ENCODE measurements at regions not wholly inside any gene's neighbourhood (a gene's known extent, or its start where the extent isn't known, plus 50 kb on each side); places are given as distances from the start of the nearest gene placed in this dataset.

DNA sequence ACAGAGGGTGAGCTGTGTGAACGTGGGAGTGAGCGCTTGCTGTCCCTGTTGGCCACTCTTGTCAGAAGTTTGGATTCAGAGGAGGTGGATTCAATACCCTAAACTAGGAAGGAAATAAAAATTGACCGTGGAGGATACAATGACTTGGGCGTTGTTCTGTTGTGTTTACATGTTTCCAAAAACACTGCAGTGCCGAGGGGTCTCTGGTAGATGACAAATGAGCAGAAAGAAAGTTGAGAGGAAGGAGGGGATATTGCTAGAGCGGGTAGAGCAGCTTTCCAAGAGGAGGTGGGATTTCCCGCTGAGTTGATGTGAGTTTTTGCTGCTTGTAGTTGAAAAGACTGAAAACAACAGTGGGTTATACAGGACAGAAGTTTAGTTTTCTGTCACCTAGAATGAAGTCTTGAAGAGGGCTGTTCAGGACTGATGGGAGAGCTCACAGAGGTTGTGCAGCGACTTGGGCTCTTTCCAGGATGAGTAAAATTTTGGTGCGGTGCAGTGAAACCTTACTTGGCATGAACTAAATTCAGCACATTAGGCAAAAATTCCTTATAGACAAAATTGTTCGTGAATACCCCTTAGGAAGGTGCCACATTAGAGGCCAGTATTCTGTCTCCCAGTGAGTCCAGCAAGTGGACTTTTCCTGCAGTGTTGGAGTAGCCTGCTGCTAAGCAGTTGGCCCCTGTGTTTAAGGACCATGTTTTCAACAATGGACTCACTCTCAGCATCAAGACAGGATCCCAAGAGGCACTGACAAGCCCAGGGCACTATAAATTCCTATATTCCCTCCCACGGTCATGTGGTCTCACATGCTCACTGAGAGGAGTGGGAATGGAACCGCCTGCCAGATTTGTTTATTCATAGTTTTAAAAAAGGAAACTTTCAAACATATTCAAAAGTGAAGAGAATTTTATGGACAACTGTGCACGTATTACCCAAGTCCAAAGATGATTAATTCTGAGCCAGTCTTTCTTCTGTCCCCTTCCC is 435.0 kb upstream of the C2CD4B start:
- Histone ChIP-seq H2AFZ (ENCODE audit: low read length) (no peak overlapping the region), H3K27ac (replicated peaks; ENCODE audit: low read length) (no peak overlapping the region), H3K9ac (ENCODE audit: low read depth, low read length, poor library complexity) (no peak overlapping the region), H3K9me3 (replicated peaks in 1 of 2; ENCODE audit: control insufficient read depth in 2 of 2, insufficient read depth in 1 of 2, low read depth in 1 of 2, low read length in 2 of 2) (no peaks in the 10 kb centered on the region), H3K23ac (ENCODE audit: low read depth, low read length, poor library complexity) (no peak overlapping the region), H3K27me3 (ENCODE audit: control insufficient read depth in 3 of 3, insufficient read depth in 3 of 3, low read depth in 1 of 3, low read length in 3 of 3) (no peaks in the 10 kb centered on the region), H2BK120ac (ENCODE audit: low read depth, low read length) (no peak overlapping the region), H3K4me2 (ENCODE audit: insufficient read depth, low read length, poor library complexity, severe bottlenecking) (no peak overlapping the region), H2AK5ac (ENCODE audit: low read depth, low read length) (no peak overlapping the region), H3K4ac (ENCODE audit: low read length) (no peak overlapping the region), H2BK5ac (ENCODE audit: low read length) (no peak overlapping the region), H3K18ac (ENCODE audit: low read length) (no peak overlapping the region), H3K4me3 (ENCODE audit: low read length in 2 of 2) (no peak overlapping the region), H3K79me1 (ENCODE audit: low read depth, low read length) (no peaks in the 10 kb centered on the region), H3K4me1 (ENCODE audit: control insufficient read depth in 2 of 2, insufficient read depth in 1 of 2, low read depth in 1 of 2, low read length in 2 of 2) (peaks cover 0 to 8% of the 10 kb centered on the region in 2 donors), H3K14ac (ENCODE audit: low read length) (no peak overlapping the region), H3K36me3 (replicated peaks in 1 of 2; ENCODE audit: control insufficient read depth in 2 of 2, insufficient read depth in 2 of 2, low read length in 2 of 2) (no peaks in the 10 kb centered on the region), H4K91ac (ENCODE audit: low read depth, low read length, poor library complexity) (no peak overlapping the region), H2BK15ac (ENCODE audit: low read length) (no peak overlapping the region), H4K8ac (ENCODE audit: low read depth, low read length) (no peak overlapping the region), H2BK12ac (ENCODE audit: low read length) (no peak overlapping the region)
- no peak for DNase-seq (ENCODE audit: low spot score)
- no CpG with 5 or more reads among the region's 13 CpGs for WGBS, 2 donors (ENCODE audit: extremely low coverage in 2 of 2, insufficient read length in 2 of 2, insufficient replicate concordance in 1 of 2)

DNA sequence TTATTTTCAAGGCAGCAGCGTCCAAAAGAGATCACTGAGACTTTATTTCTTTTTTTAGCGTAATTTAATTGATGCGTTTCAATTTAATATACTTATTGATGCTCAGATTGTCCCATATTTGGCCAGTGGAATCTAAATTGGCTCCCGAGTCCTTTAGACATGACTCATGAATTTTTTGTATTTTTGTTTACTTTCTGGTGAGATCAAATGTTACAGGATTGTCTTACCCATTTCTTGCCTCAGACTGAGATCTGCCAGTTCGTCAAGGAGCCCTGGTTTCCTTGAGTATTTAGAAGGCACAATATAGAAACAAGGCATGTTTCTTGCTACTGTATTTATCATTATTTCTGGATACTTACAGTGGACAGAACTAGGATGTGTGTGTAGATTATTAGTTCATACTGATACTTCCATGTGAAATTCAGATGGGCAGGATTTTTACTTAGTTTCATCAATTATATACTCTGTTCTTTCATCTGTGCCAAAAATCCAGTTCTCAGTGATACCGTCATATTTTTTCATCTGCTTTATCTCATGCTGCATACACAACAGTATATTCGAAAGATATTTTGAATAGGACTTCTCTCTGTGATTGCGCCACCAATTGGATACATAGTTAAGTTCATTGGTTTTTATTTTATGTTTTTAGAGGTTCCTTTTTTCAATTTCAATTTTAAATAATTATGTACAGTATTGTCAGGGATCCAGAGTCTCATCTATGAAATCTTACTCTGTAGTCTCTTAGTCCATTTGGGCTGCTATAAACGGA is 436.9 kb upstream of the C2CD4B start:
- H3K36me3 ChIP-seq (replicated peaks in 1 of 2; ENCODE audit: control insufficient read depth in 2 of 2, insufficient read depth in 2 of 2, low read length in 2 of 2) = no peaks in the 10 kb centered on the region
- no peak overlapping the region for H2BK5ac ChIP-seq (ENCODE audit: low read length)
- H2BK12ac ChIP-seq (ENCODE audit: low read length) = no peak overlapping the region
- no peaks in the 10 kb centered on the region for H3K79me1 ChIP-seq (ENCODE audit: low read depth, low read length)
- no peak overlapping the region for H2AFZ ChIP-seq (ENCODE audit: low read length)
- H3K18ac ChIP-seq (ENCODE audit: low read length) = no peak overlapping the region
- no peaks in the 10 kb centered on the region for H3K27me3 ChIP-seq (ENCODE audit: control insufficient read depth in 3 of 3, insufficient read depth in 3 of 3, low read depth in 1 of 3, low read length in 3 of 3)
- H3K9me3 ChIP-seq (replicated peaks in 1 of 2; ENCODE audit: control insufficient read depth in 2 of 2, insufficient read depth in 1 of 2, low read depth in 1 of 2, low read length in 2 of 2) = no peaks in the 10 kb centered on the region
- no peak overlapping the region for H2AK5ac ChIP-seq (ENCODE audit: low read depth, low read length)
- no CpG with 5 or more reads among the region's 9 CpGs for WGBS, 2 donors (ENCODE audit: extremely low coverage in 2 of 2, insufficient read length in 2 of 2, insufficient replicate concordance in 1 of 2)
- no peak for DNase-seq (ENCODE audit: low spot score)
- H3K4me1 ChIP-seq (ENCODE audit: control insufficient read depth in 2 of 2, insufficient read depth in 1 of 2, low read depth in 1 of 2, low read length in 2 of 2) = peaks cover 0 to 8% of the 10 kb centered on the region in 2 donors
- H2BK120ac ChIP-seq (ENCODE audit: low read depth, low read length) = no peak overlapping the region
- H3K23ac ChIP-seq (ENCODE audit: low read depth, low read length, poor library complexity) = no peak overlapping the region
- H2BK15ac ChIP-seq (ENCODE audit: low read length) = no peak overlapping the region
- H3K4me2 ChIP-seq (ENCODE audit: insufficient read depth, low read length, poor library complexity, severe bottlenecking) = no peak overlapping the region
- no peak overlapping the region for H3K9ac ChIP-seq (ENCODE audit: low read depth, low read length, poor library complexity)
- H3K27ac ChIP-seq (replicated peaks; ENCODE audit: low read length) = no peak overlapping the region
- H4K8ac ChIP-seq (ENCODE audit: low read depth, low read length) = no peak overlapping the region
- no peak overlapping the region for H4K91ac ChIP-seq (ENCODE audit: low read depth, low read length, poor library complexity)
- H3K4ac ChIP-seq (ENCODE audit: low read length) = no peak overlapping the region
- H3K4me3 ChIP-seq (ENCODE audit: low read length in 2 of 2) = no peak overlapping the region
- H3K14ac ChIP-seq (ENCODE audit: low read length) = no peak overlapping the region

DNA sequence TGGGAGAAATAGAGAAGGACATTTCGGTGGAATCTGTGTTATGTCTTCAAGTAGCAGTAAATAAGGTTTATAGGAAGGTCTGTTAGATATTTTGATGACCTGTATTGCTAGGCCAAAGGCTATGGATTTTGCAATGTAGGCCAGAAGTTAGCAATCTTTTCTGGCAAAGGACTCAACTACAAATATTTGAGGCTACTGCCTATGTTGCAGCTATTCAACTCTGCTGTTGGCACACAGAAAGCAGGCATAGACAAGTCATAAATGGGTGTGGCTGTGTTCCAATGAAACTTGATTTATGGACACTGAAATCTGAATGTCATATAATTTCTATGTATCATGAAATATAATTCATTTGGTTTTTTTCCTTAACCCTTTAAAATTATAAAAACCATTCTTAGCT is 438.7 kb upstream of the C2CD4B start:
- no peaks in the 10 kb centered on the region for H3K79me1 ChIP-seq (ENCODE audit: low read depth, low read length)
- H2AK5ac ChIP-seq (ENCODE audit: low read depth, low read length) = no peak overlapping the region
- no peak overlapping the region for H2BK12ac ChIP-seq (ENCODE audit: low read length)
- no peak overlapping the region for H2BK15ac ChIP-seq (ENCODE audit: low read length)
- DNase-seq (ENCODE audit: low spot score) = no peak
- no peak overlapping the region for H2BK120ac ChIP-seq (ENCODE audit: low read depth, low read length)
- H3K9me3 ChIP-seq (replicated peaks in 1 of 2; ENCODE audit: control insufficient read depth in 2 of 2, insufficient read depth in 1 of 2, low read depth in 1 of 2, low read length in 2 of 2) = no peaks in the 10 kb centered on the region
- no peak overlapping the region for H2BK5ac ChIP-seq (ENCODE audit: low read length)
- no peak overlapping the region for H3K9ac ChIP-seq (ENCODE audit: low read depth, low read length, poor library complexity)
- WGBS, 2 donors (ENCODE audit: extremely low coverage in 2 of 2, insufficient read length in 2 of 2, insufficient replicate concordance in 1 of 2) = no CpG with 5 or more reads among the region's 1 CpG
- H3K27ac ChIP-seq (replicated peaks; ENCODE audit: low read length) = no peak overlapping the region
- H3K4me1 ChIP-seq (ENCODE audit: control insufficient read depth in 2 of 2, insufficient read depth in 1 of 2, low read depth in 1 of 2, low read length in 2 of 2) = peaks cover 0 to 8% of the 10 kb centered on the region in 2 donors
- no peak overlapping the region for H3K14ac ChIP-seq (ENCODE audit: low read length)
- no peaks in the 10 kb centered on the region for H3K36me3 ChIP-seq (replicated peaks in 1 of 2; ENCODE audit: control insufficient read depth in 2 of 2, insufficient read depth in 2 of 2, low read length in 2 of 2)
- H4K91ac ChIP-seq (ENCODE audit: low read depth, low read length, poor library complexity) = no peak overlapping the region
- H3K4me2 ChIP-seq (ENCODE audit: insufficient read depth, low read length, poor library complexity, severe bottlenecking) = no peak overlapping the region
- H3K27me3 ChIP-seq (ENCODE audit: control insufficient read depth in 3 of 3, insufficient read depth in 3 of 3, low read depth in 1 of 3, low read length in 3 of 3) = no peaks in the 10 kb centered on the region
- no peak overlapping the region for H3K4ac ChIP-seq (ENCODE audit: low read length)
- H3K18ac ChIP-seq (ENCODE audit: low read length) = no peak overlapping the region
- no peak overlapping the region for H3K4me3 ChIP-seq (ENCODE audit: low read length in 2 of 2)
- no peak overlapping the region for H2AFZ ChIP-seq (ENCODE audit: low read length)
- no peak overlapping the region for H3K23ac ChIP-seq (ENCODE audit: low read depth, low read length, poor library complexity)
- no peak overlapping the region for H4K8ac ChIP-seq (ENCODE audit: low read depth, low read length)

DNA sequence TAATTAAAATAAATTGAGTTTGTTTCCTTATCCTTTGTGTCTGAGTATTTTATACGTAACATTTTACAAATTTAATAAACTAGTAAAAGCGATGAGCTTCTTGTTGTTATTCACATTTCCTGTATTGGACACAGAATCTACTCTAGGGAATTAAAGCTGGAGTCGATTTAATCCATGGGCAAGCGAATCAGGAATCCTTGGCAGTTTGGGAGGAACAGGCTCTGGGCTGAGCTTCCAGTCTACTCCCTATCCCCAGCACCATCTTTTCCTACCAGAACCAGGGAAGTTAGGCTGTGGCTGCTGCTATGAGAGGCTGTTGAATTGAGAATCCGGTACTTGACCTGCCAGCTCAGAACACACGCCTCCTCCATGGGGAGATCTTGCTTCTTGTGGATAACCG is 437.3 kb upstream of the TPM1 start:
- WGBS, 2 donors (ENCODE audit: extremely low coverage in 2 of 2, insufficient read length in 2 of 2, insufficient replicate concordance in 1 of 2) = no CpG with 5 or more reads among the region's 7 CpGs
- H2BK15ac ChIP-seq (ENCODE audit: low read length) = no peak overlapping the region
- H4K8ac ChIP-seq (ENCODE audit: low read depth, low read length) = peak overlapping the region; percentile 72

More for the DNA sequence above, 437.3 kb upstream of the TPM1 start:
- peaks cover 0 to 2% of the 10 kb centered on the region in 2 donors for H3K4me1 ChIP-seq (ENCODE audit: control insufficient read depth in 2 of 2, insufficient read depth in 1 of 2, low read depth in 1 of 2, low read length in 2 of 2)
- H3K27me3 ChIP-seq (ENCODE audit: control insufficient read depth in 3 of 3, insufficient read depth in 3 of 3, low read depth in 1 of 3, low read length in 3 of 3) = no peaks in the 10 kb centered on the region
- H3K9ac ChIP-seq (ENCODE audit: low read depth, low read length, poor library complexity) = peak overlapping the region; percentile 15
- H2AFZ ChIP-seq (ENCODE audit: low read length) = no peak overlapping the region
- no peak overlapping the region for H3K14ac ChIP-seq (ENCODE audit: low read length)
- no peak overlapping the region for H3K27ac ChIP-seq (replicated peaks; ENCODE audit: low read length)
- H2BK12ac ChIP-seq (ENCODE audit: low read length) = no peak overlapping the region
- no peaks in the 10 kb centered on the region for H3K36me3 ChIP-seq (replicated peaks in 1 of 2; ENCODE audit: control insufficient read depth in 2 of 2, insufficient read depth in 2 of 2, low read length in 2 of 2)
- no peaks in the 10 kb centered on the region for H3K9me3 ChIP-seq (replicated peaks in 1 of 2; ENCODE audit: control insufficient read depth in 2 of 2, insufficient read depth in 1 of 2, low read depth in 1 of 2, low read length in 2 of 2)
- H2BK5ac ChIP-seq (ENCODE audit: low read length) = no peak overlapping the region
- H3K4ac ChIP-seq (ENCODE audit: low read length) = no peak overlapping the region
- no peak overlapping the region for H2AK5ac ChIP-seq (ENCODE audit: low read depth, low read length)
- no peak overlapping the region for H3K23ac ChIP-seq (ENCODE audit: low read depth, low read length, poor library complexity)
- no peak overlapping the region for H3K18ac ChIP-seq (ENCODE audit: low read length)
- H3K79me1 ChIP-seq (ENCODE audit: low read depth, low read length) = no peaks in the 10 kb centered on the region
- H2BK120ac ChIP-seq (ENCODE audit: low read depth, low read length) = no peak overlapping the region
- DNase-seq (ENCODE audit: low spot score) = no peak
- no peak overlapping the region for H3K4me2 ChIP-seq (ENCODE audit: insufficient read depth, low read length, poor library complexity, severe bottlenecking)
- no peak overlapping the region for H3K4me3 ChIP-seq (ENCODE audit: low read length in 2 of 2)
- no peak overlapping the region for H4K91ac ChIP-seq (ENCODE audit: low read depth, low read length, poor library complexity)
